ENCODE measurements at regions not wholly inside any gene's neighbourhood (a gene's known extent, or its start where the extent isn't known, plus 50 kb on each side); places are given as distances from the start of the nearest gene placed in this dataset.

GRCh38 chr7:57370739-57371098 lies 79.3 kb upstream of the ZNF716 start:
- TF ChIP-seq CTCF (conservative IDR thresholded peaks at IDR 0.05; ENCODE audit: low read length): no peak
- no peak for TF ChIP-seq EZH2phosphoT487 (IDR thresholded peaks at IDR 0.05; ENCODE audit: borderline replicate concordance, low read depth, low read length)

All from OCI-LY7 (cell line).